Right lobe of liver (tissue), 6 donors: ENCODE measurements at regions not wholly inside any gene's neighbourhood (a gene's known extent, or its start where the extent isn't known, plus 50 kb on each side); places are given as distances from the start of the nearest gene placed in this dataset.

ENCODE experiments used
- ATAC-seq, 4 donors: fragments of 200-7000 bp; cut with Tn5 transposase; one replicate each; pipeline ENCODE4 v1.9.1; 2020; ENCODE audit warnings: mild to moderate bottlenecking in 4 of 4, moderate library complexity in 4 of 4
- DNase-seq, 3 donors: peaks; one replicate each; pipeline ENCODE4 v3.0.0-alpha.2; 2020
- H3K27ac ChIP-seq, 3 donors: fragments of 200-600 bp; one replicate each; pipeline ENCODE4 v1.8.0; 2022
- H3K27me3 ChIP-seq, 2 donors: fragments of 200-600 bp; one replicate each; pipeline ENCODE4 v1.8.0; 2022
- H3K36me3 ChIP-seq, 4 donors: fragments of 200-600 bp; sonication (generic) in 1 of 4; one replicate each; pipeline versions ENCODE4 v1.5.1 to v1.8.0; 2017 to 2022; ENCODE audit warnings: control low read depth in 1 of 4
- H3K4me1 ChIP-seq, 4 donors: fragments of 200-600 bp; sonication (generic) in 1 of 4; one replicate each; pipeline versions ENCODE4 v1.5.1 to v1.8.0; 2017 to 2022; ENCODE audit warnings: control low read depth in 1 of 4
- H3K4me3 ChIP-seq, 3 donors: fragments of 200-600 bp; one replicate each; pipeline ENCODE4 v1.8.0; 2022
- H3K9me3 ChIP-seq, 4 donors: fragments of 200-600 bp; sonication (generic) in 1 of 4; one replicate each; pipeline versions ENCODE4 v1.5.1 to v1.8.0; 2017 to 2022; ENCODE audit warnings: control low read depth in 1 of 4
- CTCF ChIP-seq, 4 donors: fragments of 200-600 bp in 3 of 4; fragments of 450-650 bp in 1 of 4; IDR thresholded peaks; one replicate each; pipeline versions ENCODE4 v1.5.1 to v1.8.0; 2016 to 2022; ENCODE audit warnings: antibody characterized with exemption in 4 of 4, mild to moderate bottlenecking in 2 of 4
- POLR2A ChIP-seq: fragments of 450-650 bp; IDR thresholded peaks from one replicate; pipeline ENCODE4 v1.6.1; 2017; ENCODE audit warnings: antibody characterized with exemption, mild to moderate bottlenecking
- WGBS: methylation state at CpG from one replicate; pipeline ENCODE4 v1.1.6; 2018; ENCODE audit warnings: low coverage, low lambda C conversion rate; ENCODE audit not compliant: insufficient coverage; ENCODE audit errors: missing lambda C conversion rate; 5-methylcytosine and 5-hydroxymethylcytosine counted together
- intact Hi-C, 2 donors: fragments of 100-400 bp; cut with DNase I; formaldehyde crosslinking; loops; one replicate each; pipeline versions ENCODE4 v1.11.2 to v1.14.1; 2022
- donor health status: DM: no; HTN: yes; CAD: no.
- donor health status: DM: no; HTN: no; CAD: no.
- donor health status: DM: no; HTN: no; CAD: no.
- donor health status: DM: no; HTN: yes; CAD: no.
- donor health status: DM: no; HTN: yes; CAD: no.

GRCh38 chr6:56837322-56837894 lies 117.5 kb upstream of the BEND6 start:
- intact Hi-C loops: no loop called here
- no peak overlapping the region for H3K4me3 ChIP-seq
- ATAC-seq (no peak), DNase-seq (no peak)
- H3K27me3 ChIP-seq: peaks cover 0 to 10% of the 10 kb centered on the region in 2 donors
- H3K4me1 ChIP-seq: no peaks in the 10 kb centered on the region
- H3K9me3 ChIP-seq: no peaks in the 10 kb centered on the region
- no peak overlapping the region for H3K27ac ChIP-seq
- WGBS: 74% methylated on average over 6 of the region's 6 CpGs
- no peak for TF ChIP-seq CTCF (IDR thresholded peaks at IDR 0.05)
- no peak for TF ChIP-seq POLR2A
- H3K36me3 ChIP-seq: no peaks in the 10 kb centered on the region

GRCh38 chr6:56835612-56836011 lies 119.3 kb upstream of the BEND6 start:
- Histone ChIP-seq H3K4me3 (no peak overlapping the region), H3K27me3 (peaks cover 0 to 10% of the 10 kb centered on the region in 2 donors), H3K36me3 (no peaks in the 10 kb centered on the region), H3K9me3 (no peaks in the 10 kb centered on the region), H3K4me1 (no peaks in the 10 kb centered on the region), H3K27ac (no peak overlapping the region)
- TF ChIP-seq CTCF (IDR thresholded peaks at IDR 0.05): no peak
- no peak for TF ChIP-seq POLR2A
- DNase-seq (no peak), ATAC-seq (no peak)
- 75% methylated on average over 3 of the region's 3 CpGs for WGBS
- intact Hi-C loops: no loop called here

DNA sequence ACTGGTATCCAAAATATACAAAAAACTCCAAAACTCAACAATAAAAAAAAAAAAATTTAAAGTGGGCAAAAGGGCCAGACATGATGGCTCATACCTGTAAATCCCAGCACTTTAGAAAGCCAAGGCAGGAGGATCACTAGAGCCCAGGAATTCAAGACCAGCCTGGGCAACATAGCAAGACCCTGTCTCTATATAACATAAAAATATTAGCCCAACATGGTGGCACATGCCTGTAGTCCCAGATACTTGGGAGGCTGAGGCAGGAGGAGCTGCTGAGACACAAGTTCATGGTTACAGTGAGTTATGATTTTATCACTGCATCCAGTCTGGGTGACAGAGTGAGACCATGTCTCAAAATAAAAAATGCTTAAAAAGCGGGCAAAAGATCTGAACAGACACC lies 121.0 kb upstream of the BEND6 start:
- H3K27ac ChIP-seq: no peak overlapping the region
- WGBS: 83% methylated on average over 1 of the region's 1 CpG
- intact Hi-C loops: no loop called here
- peaks cover 0 to 7% of the 10 kb centered on the region in 2 donors for H3K27me3 ChIP-seq
- no peaks in the 10 kb centered on the region for H3K36me3 ChIP-seq
- no peak overlapping the region for H3K4me3 ChIP-seq
- no peaks in the 10 kb centered on the region for H3K4me1 ChIP-seq
- no peaks in the 10 kb centered on the region for H3K9me3 ChIP-seq
- DNase-seq (no peak), ATAC-seq (no peak)
- no peak for TF ChIP-seq CTCF (IDR thresholded peaks at IDR 0.05)
- TF ChIP-seq POLR2A: no peak

- DNase-seq (no peak), ATAC-seq (no peak)
- Histone ChIP-seq H3K4me1 (no peaks in the 10 kb centered on the region), H3K27me3 (peaks cover 0 to under 1% of the 10 kb centered on the region in 2 donors), H3K27ac (no peak overlapping the region), H3K4me3 (no peak overlapping the region), H3K36me3 (no peaks in the 10 kb centered on the region), H3K9me3 (no peaks in the 10 kb centered on the region)
- TF ChIP-seq POLR2A: no peak
- TF ChIP-seq CTCF (IDR thresholded peaks at IDR 0.05): no peak
- intact Hi-C loops: no loop called here
- 74% methylated on average over 3 of the region's 3 CpGs for WGBS
Measured at GRCh38 chr6:56833127-56833791, 121.6 kb upstream of the BEND6 start.
